ENCODE measurements at regions not wholly inside any gene's neighbourhood (a gene's known extent, or its start where the extent isn't known, plus 50 kb on each side); places are given as distances from the start of the nearest gene placed in this dataset.

GRCh38 chr13:108494991-108495645, 134.3 kb upstream of the MYO16 start:
- no peak for TF ChIP-seq POLR2A (IDR thresholded peaks at IDR 0.05)
- TF ChIP-seq CTCF (IDR thresholded peaks at IDR 0.05): no peak

Measured in testis (tissue), 2 donors.